Loucy (cell line): ENCODE measurements at regions not wholly inside any gene's neighbourhood (a gene's known extent, or its start where the extent isn't known, plus 50 kb on each side); places are given as distances from the start of the nearest gene placed in this dataset.
A peak's percentile ranks its signal among the peaks of the same experiment; 100 is the strongest.

Experiments
- H2AFZ ChIP-seq: fragments of 200-600 bp; sonication (generic); 2 replicates; pipeline ENCODE4 v1.6.0; 2016; ENCODE audit warnings: antibody characterized with exemption, mild to moderate bottlenecking, low read length, moderate library complexity
- H3F3A ChIP-seq: fragments of 200-600 bp; 2 replicates; pipeline ENCODE4 v1.6.0; 2016; ENCODE audit warnings: antibody characterized with exemption, low read depth, mild to moderate bottlenecking
- H3K27me3 ChIP-seq: fragments of 200-600 bp; sonication (generic); 2 replicates; pipeline ENCODE4 v1.6.1; 2014; ENCODE audit warnings: low read length, mild to moderate bottlenecking; ENCODE audit not compliant: insufficient read depth, poor library complexity, severe bottlenecking
- H3K36me3 ChIP-seq: fragments of 200-600 bp; sonication (generic); 2 replicates; pipeline ENCODE4 v1.6.1; 2016; ENCODE audit warnings: low read length; ENCODE audit not compliant: insufficient read depth
- H3K4me1 ChIP-seq: fragments of 200-600 bp; sonication (generic); 2 replicates; pipeline ENCODE4 v1.5.1; 2014; ENCODE audit warnings: low read length, mild to moderate bottlenecking; ENCODE audit not compliant: insufficient read depth, poor library complexity, severe bottlenecking
- H3K4me2 ChIP-seq: fragments of 200-600 bp; sonication (generic); 2 replicates; pipeline ENCODE4 v1.6.0; 2014; ENCODE audit warnings: antibody characterized with exemption, low read length, low read depth, mild to moderate bottlenecking; ENCODE audit not compliant: poor library complexity, severe bottlenecking
- H3K4me3 ChIP-seq: fragments of 200-600 bp; sonication (generic); 2 replicates; pipeline ENCODE4 v1.5.1; 2014; ENCODE audit warnings: low read length, mild to moderate bottlenecking, mixed read lengths; ENCODE audit not compliant: poor library complexity, severe bottlenecking
- H3K79me2 ChIP-seq: fragments of 200-600 bp; sonication (generic); 2 replicates; pipeline ENCODE4 v1.6.1; 2014; ENCODE audit warnings: low read length; ENCODE audit not compliant: insufficient read depth
- H3K9ac ChIP-seq: fragments of 200-600 bp; sonication (generic); 2 replicates; pipeline ENCODE4 v1.6.0; 2014; ENCODE audit warnings: mild to moderate bottlenecking, low read depth, low read length, moderate library complexity; ENCODE audit not compliant: poor library complexity, severe bottlenecking
- H3K9me2 ChIP-seq: fragments of 200-600 bp; sonication (generic); replicated peaks from 2 replicates; pipeline ENCODE4 v1.6.1; 2016; ENCODE audit warnings: low read depth, low read length, mixed read lengths
- H3K9me3 ChIP-seq: fragments of 200-600 bp; sonication (generic); 2 replicates; pipeline ENCODE4 v1.6.1; 2014; ENCODE audit warnings: mild to moderate bottlenecking, antibody characterized with exemption, low read length, low read depth; ENCODE audit not compliant: insufficient read depth
- H4K20me1 ChIP-seq: fragments of 200-600 bp; sonication (generic); 2 replicates; pipeline ENCODE4 v1.6.0; 2014; ENCODE audit warnings: antibody characterized with exemption, low read length, mild to moderate bottlenecking; ENCODE audit not compliant: insufficient read depth, poor library complexity, severe bottlenecking
- EZH2phosphoT487 ChIP-seq: fragments of 200-600 bp; IDR thresholded peaks from 2 replicates; pipeline ENCODE4 v1.6.1; 2018; ENCODE audit warnings: antibody characterized with exemption, mild to moderate bottlenecking, moderate library complexity, borderline replicate concordance
- TF ChIP-seq, protein P1 (sequence below): fragments of 200-600 bp; sonication (generic); conservative IDR thresholded peaks from 2 replicates; pipeline ENCODE4 v1.5.1; 2014; ENCODE audit warnings: mild to moderate bottlenecking, antibody characterized with exemption, low read length

DNA sequence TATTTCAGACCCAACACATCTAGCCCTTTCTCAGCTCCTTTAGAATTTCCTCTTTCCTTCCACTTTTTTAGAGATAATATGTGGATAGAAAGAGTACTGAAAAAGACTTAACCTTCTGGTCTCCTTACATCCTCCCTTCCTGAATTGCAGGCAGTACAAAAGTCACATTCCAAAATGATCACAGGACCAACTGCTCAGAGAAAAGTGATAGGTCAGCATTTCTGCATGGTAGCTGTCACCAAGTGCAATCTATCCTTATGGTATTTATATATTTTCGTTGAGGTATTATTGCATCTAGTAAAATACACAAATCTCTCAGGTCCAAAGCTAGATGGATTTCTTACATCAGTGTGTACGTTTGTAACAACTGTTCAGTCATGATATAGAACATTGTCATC, 427.5 kb downstream of the LPIN1 start:
- H3K4me2 ChIP-seq, result no peak overlapping the region
- H3K4me1 ChIP-seq, result peaks cover 51% of the 10 kb centered on the region
- H3K27me3 ChIP-seq, result no peaks in the 10 kb centered on the region
- H4K20me1 ChIP-seq, result no peaks in the 10 kb centered on the region
- H3K9me2 ChIP-seq, result no peaks in the 10 kb centered on the region
- H3K4me3 ChIP-seq, result no peak overlapping the region
- no peaks in the 10 kb centered on the region for H3K9me3 ChIP-seq
- no peak overlapping the region for H3K9ac ChIP-seq
- H3F3A ChIP-seq, result peaks cover 4% of the 10 kb centered on the region
- no peaks in the 10 kb centered on the region for H3K36me3 ChIP-seq
- no peaks in the 10 kb centered on the region for H3K79me2 ChIP-seq
- no peak overlapping the region for H2AFZ ChIP-seq
- TF ChIP-seq, protein P1, sequence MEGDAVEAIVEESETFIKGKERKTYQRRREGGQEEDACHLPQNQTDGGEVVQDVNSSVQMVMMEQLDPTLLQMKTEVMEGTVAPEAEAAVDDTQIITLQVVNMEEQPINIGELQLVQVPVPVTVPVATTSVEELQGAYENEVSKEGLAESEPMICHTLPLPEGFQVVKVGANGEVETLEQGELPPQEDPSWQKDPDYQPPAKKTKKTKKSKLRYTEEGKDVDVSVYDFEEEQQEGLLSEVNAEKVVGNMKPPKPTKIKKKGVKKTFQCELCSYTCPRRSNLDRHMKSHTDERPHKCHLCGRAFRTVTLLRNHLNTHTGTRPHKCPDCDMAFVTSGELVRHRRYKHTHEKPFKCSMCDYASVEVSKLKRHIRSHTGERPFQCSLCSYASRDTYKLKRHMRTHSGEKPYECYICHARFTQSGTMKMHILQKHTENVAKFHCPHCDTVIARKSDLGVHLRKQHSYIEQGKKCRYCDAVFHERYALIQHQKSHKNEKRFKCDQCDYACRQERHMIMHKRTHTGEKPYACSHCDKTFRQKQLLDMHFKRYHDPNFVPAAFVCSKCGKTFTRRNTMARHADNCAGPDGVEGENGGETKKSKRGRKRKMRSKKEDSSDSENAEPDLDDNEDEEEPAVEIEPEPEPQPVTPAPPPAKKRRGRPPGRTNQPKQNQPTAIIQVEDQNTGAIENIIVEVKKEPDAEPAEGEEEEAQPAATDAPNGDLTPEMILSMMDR, result no peak
- TF ChIP-seq EZH2phosphoT487, result no peak

DNA sequence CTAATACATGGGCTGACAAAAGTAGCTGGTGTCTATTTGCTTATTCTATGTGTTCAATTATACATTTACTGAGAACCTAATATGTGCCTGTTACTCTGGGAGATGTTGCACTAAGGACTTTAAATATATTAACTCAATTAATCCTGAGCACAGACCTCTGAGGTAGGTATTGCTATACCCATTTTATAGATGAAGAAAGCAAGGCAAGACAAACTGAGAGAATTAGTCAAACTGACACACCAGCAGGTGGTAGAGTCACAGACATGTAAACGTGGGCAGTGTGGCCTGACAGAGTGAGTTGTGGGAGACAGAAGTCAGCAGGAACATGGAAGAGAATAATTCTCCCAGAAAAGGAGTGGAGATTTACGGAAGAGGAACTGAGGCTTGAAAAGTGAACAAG, 428.9 kb downstream of the LPIN1 start:
- H3K9me3 ChIP-seq, result no peaks in the 10 kb centered on the region

DNA sequence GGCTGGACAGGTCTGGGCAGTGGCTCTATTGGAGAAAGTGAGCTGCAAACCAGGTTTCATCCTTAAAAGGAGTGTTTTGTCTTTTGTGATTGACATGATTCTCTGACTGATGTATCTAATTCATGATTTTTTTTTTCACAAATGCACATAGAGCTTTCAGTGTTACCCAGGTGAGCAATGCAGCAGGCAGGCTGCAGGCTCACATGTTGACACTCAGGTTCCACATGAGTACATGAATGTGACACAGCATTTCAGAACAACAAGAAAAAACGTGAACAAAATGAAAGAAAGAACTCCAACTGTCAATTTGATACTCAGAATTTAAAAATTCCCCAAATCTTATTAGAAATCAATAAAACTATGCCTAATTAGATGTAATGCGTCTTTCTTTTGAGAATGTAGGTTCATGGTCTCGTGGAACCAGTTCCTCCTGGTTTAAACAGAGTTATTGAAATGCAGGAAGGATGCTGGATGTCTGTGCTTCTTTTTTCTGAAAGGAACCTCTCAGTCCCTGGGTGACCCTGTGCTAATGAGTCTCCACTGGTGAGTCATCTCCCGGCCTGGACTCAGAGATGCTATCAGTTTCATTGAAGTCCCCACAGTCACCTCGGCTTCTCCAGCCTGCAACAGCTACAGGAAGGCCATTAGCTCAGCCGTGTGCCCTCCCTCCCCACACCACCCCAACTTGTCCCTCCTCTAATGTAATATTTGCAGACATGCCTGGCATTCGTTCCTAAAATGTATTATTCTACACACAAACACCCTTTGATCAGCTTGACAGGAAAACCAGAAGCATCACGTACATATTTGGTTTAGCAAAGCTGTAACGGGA, 430.4 kb downstream of the LPIN1 start:
- H3K4me3 ChIP-seq, result peak overlapping the region; percentile 60
- no peaks in the 10 kb centered on the region for H3K9me3 ChIP-seq
- peak overlapping the region; percentile 70 for H3K9ac ChIP-seq
- no peaks in the 10 kb centered on the region for H3K9me2 ChIP-seq
- peak overlapping the region; percentile 71 for H3K4me2 ChIP-seq
- peaks cover 4% of the 10 kb centered on the region for H3F3A ChIP-seq
- H3K4me1 ChIP-seq, result peaks cover 41% of the 10 kb centered on the region
- peak overlapping the region; percentile 2; the same call in 1 of the 2 replicates for H2AFZ ChIP-seq
- TF ChIP-seq EZH2phosphoT487, result no peak
- TF ChIP-seq, protein P1, result no peak
- no peaks in the 10 kb centered on the region for H3K79me2 ChIP-seq
- H3K36me3 ChIP-seq, result no peaks in the 10 kb centered on the region
- no peaks in the 10 kb centered on the region for H3K27me3 ChIP-seq
- H4K20me1 ChIP-seq, result no peaks in the 10 kb centered on the region

More for the DNA sequence above, 428.9 kb downstream of the LPIN1 start:
- Histone ChIP-seq H3K4me2 (no peak overlapping the region), H3K4me1 (peaks cover 43% of the 10 kb centered on the region), H3K4me3 (no peak overlapping the region), H3K36me3 (no peaks in the 10 kb centered on the region), H3K9me2 (no peaks in the 10 kb centered on the region), H2AFZ (no peak overlapping the region), H3K79me2 (no peaks in the 10 kb centered on the region), H3F3A (peaks cover 4% of the 10 kb centered on the region), H4K20me1 (no peaks in the 10 kb centered on the region), H3K27me3 (no peaks in the 10 kb centered on the region), H3K9ac (no peak overlapping the region)
- no peak for TF ChIP-seq EZH2phosphoT487
- TF ChIP-seq, protein P1, result no peak
